ENCODE measurements at regions not wholly inside any gene's neighbourhood (a gene's known extent, or its start where the extent isn't known, plus 50 kb on each side); places are given as distances from the start of the nearest gene placed in this dataset.

DNA sequence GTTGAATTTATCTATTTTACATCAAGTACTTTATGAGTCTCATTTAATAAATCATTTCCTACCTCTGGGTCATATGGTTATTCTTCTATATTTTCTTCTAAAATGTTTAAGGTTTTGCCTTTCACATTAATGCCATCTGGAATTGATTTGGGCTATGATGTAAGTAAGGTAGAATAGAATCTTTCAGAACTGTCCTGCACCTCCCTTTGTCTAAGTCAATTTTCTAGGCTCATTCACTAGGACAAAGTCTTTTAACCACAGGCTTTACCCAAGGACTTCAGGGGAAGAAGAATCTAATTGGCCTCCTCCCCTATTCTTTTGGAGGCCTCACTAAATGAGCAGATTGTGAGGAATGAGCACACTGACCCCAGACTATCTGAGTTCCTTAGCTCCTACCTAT, 146.0 kb downstream of the BBOX1 start:
- Histone ChIP-seq H3K9ac (ENCODE audit: insufficient read depth in 1 of 2, low read depth in 2 of 2, low read length in 2 of 2) (no peak overlapping the region), H3K9me1 (ENCODE audit: control insufficient read depth, insufficient read depth, low read length) (no peaks in the 10 kb centered on the region), H3K27me3 (ENCODE audit: control insufficient read depth in 2 of 2, insufficient read depth in 2 of 2, low read length in 2 of 2) (no peaks in the 10 kb centered on the region), H3K4me2 (ENCODE audit: insufficient read depth, low read length) (no peak overlapping the region), H3K36me3 (ENCODE audit: control insufficient read depth, insufficient read depth, low read length) (no peaks in the 10 kb centered on the region), H3K4me1 (replicated peaks in 1 of 2; ENCODE audit: control insufficient read depth in 2 of 2, insufficient read depth in 2 of 2, low read length in 2 of 2) (peaks cover 2 to 12% of the 10 kb centered on the region in 2 experiments; a peak in 2 of 5 replicates), H3K4me3 (no peak overlapping the region), H3K27ac (ENCODE audit: extremely low read depth, low read depth, low read length) (no peak overlapping the region), H4K20me1 (replicated peaks; ENCODE audit: control insufficient read depth, insufficient read depth, low read length) (no peaks in the 10 kb centered on the region), H3K79me2 (ENCODE audit: control insufficient read depth, insufficient read depth, low read length) (no peaks in the 10 kb centered on the region), H2AFZ (ENCODE audit: low read depth, low read length) (no peak overlapping the region), H3K9me3 (replicated peaks; ENCODE audit: control insufficient read depth, insufficient read depth, low read depth, low read length) (no peaks in the 10 kb centered on the region)
- BruUV-seq (replicated peaks), result no TSS peak
- no peak for FAIRE-seq
- intact Hi-C loops (cut with micrococcal nuclease) (no loop called here), in situ Hi-C loops (cut with MboI) (loop anchor here (5.0 to 10.0 kb wide), 3 partner anchors 68 to 296 kb away; no protein-coding TSS in a partner anchor)
- ATAC-seq, result no peak
- POLR2A ChIA-PET, result interaction anchor here (0.6 kb wide), 1 partner anchor 28 kb away, joined by 3 read pairs; no protein-coding TSS in a partner anchor
- no peak for DNase-seq (ENCODE audit: extremely low read depth in 1 of 4, low spot score in 3 of 4)
- TF ChIP-seq TRIM24 (IDR thresholded peaks at IDR 0.05), result no peak
- TF ChIP-seq ZNF239 (CRISPR knock-in tag; IDR thresholded peaks at IDR 0.05), result no peak
- TF ChIP-seq CCNT2 (IDR thresholded peaks at IDR 0.05; ENCODE audit: borderline replicate concordance, extremely low read depth, insufficient read length, low read depth, low read length), result no peak
- no peak for TF ChIP-seq NCOA1 (IDR thresholded peaks at IDR 0.05; ENCODE audit: low read depth)
- no peak for TF ChIP-seq FOSL1 (tag; conservative IDR thresholded peaks at IDR 0.05)
- no peak for TF ChIP-seq ASH1L (IDR thresholded peaks at IDR 0.05; ENCODE audit: borderline replicate concordance, low read depth, partially characterized antibody)
- TF ChIP-seq BCL6 (CRISPR knock-in tag; IDR thresholded peaks at IDR 0.05), result no peak
- no peak for TF ChIP-seq CTCF (IDR thresholded peaks at IDR 0.05 in 2 of 3, conservative IDR thresholded peaks at IDR 0.05 in 1 of 3; ENCODE audit: insufficient read depth in 2 of 3, low read depth in 1 of 3, low read length in 3 of 3)
- TF ChIP-seq JUNB (CRISPR knock-in tag; conservative IDR thresholded peaks at IDR 0.05), result no peak
- TF ChIP-seq ESRRA (IDR thresholded peaks at IDR 0.05; ENCODE audit: borderline replicate concordance, low read depth), result no peak
- no peak for TF ChIP-seq SRF (CRISPR knock-in tag; IDR thresholded peaks at IDR 0.05)
- TF ChIP-seq YBX1 (IDR thresholded peaks at IDR 0.05), result no peak
- no peak for TF ChIP-seq CBX8 (IDR thresholded peaks at IDR 0.05; ENCODE audit: borderline replicate concordance, extremely low read depth, low read depth, low read length, poor library complexity, severe bottlenecking)
- no peak for TF ChIP-seq PTTG1 (tag; IDR thresholded peaks at IDR 0.05; ENCODE audit: low read depth)
- TF ChIP-seq, protein P1, sequence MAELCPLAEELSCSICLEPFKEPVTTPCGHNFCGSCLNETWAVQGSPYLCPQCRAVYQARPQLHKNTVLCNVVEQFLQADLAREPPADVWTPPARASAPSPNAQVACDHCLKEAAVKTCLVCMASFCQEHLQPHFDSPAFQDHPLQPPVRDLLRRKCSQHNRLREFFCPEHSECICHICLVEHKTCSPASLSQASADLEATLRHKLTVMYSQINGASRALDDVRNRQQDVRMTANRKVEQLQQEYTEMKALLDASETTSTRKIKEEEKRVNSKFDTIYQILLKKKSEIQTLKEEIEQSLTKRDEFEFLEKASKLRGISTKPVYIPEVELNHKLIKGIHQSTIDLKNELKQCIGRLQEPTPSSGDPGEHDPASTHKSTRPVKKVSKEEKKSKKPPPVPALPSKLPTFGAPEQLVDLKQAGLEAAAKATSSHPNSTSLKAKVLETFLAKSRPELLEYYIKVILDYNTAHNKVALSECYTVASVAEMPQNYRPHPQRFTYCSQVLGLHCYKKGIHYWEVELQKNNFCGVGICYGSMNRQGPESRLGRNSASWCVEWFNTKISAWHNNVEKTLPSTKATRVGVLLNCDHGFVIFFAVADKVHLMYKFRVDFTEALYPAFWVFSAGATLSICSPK (IDR thresholded peaks at IDR 0.05; ENCODE audit: borderline replicate concordance), result no peak
- TF ChIP-seq, protein P2, sequence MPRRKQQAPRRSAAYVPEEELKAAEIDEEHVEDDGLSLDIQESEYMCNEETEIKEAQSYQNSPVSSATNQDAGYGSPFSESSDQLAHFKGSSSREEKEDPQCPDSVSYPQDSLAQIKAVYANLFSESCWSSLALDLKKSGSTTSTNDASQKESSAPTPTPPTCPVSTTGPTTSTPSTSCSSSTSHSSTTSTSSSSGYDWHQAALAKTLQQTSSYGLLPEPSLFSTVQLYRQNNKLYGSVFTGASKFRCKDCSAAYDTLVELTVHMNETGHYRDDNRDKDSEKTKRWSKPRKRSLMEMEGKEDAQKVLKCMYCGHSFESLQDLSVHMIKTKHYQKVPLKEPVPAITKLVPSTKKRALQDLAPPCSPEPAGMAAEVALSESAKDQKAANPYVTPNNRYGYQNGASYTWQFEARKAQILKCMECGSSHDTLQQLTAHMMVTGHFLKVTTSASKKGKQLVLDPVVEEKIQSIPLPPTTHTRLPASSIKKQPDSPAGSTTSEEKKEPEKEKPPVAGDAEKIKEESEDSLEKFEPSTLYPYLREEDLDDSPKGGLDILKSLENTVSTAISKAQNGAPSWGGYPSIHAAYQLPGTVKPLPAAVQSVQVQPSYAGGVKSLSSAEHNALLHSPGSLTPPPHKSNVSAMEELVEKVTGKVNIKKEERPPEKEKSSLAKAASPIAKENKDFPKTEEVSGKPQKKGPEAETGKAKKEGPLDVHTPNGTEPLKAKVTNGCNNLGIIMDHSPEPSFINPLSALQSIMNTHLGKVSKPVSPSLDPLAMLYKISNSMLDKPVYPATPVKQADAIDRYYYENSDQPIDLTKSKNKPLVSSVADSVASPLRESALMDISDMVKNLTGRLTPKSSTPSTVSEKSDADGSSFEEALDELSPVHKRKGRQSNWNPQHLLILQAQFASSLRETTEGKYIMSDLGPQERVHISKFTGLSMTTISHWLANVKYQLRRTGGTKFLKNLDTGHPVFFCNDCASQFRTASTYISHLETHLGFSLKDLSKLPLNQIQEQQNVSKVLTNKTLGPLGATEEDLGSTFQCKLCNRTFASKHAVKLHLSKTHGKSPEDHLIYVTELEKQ (CRISPR knock-in tag; IDR thresholded peaks at IDR 0.05), result no peak
- CTCF ChIA-PET (ENCODE audit: low intra/inter-chr PET ratio), result no interaction called here

All from K562 (cell line).